Fibroblast of lung (primary cell): ENCODE measurements at regions not wholly inside any gene's neighbourhood (a gene's known extent, or its start where the extent isn't known, plus 50 kb on each side); places are given as distances from the start of the nearest gene placed in this dataset.

Source experiments
- EZH2 ChIP-seq: IDR thresholded peaks from 2 replicates; pipeline ENCODE4 v1.5.1; 2012; ENCODE audit warnings: low read length, control low read depth, mild to moderate bottlenecking; ENCODE audit errors: missing control alignments
- TF ChIP-seq, protein P1 (sequence below), 2 donors: IDR thresholded peaks in 1 of 2; conservative IDR thresholded peaks in 1 of 2; 1 replicate in 1 of 2; 2 replicates in 1 of 2; pipeline ENCODE4 v1.5.1; 2011 to 2012; ENCODE audit warnings: low read length in 2 of 2, control low read depth in 1 of 2, inconsistent platforms in 1 of 2, low read depth in 1 of 2, mild to moderate bottlenecking in 1 of 2

DNA sequence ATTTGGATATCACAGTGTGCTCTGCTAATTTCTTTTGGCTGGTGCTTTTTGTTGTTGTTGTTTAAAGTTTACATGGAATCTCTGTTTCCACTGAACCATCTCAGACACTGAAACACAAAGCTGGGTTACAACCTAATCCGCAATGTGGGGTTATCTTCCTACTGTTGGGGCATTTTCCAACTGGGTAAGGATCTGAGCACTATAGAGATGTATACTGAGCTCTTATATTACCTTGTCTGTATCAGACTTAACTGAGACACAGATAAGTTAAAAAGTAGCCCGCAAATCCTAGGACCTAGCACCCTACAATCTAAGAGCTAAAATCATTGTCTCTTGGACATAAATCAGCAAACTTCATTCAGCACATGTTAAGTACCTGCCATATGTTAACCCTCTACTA lies 169.2 kb downstream of the LTN1 start:
- TF ChIP-seq, protein P1, sequence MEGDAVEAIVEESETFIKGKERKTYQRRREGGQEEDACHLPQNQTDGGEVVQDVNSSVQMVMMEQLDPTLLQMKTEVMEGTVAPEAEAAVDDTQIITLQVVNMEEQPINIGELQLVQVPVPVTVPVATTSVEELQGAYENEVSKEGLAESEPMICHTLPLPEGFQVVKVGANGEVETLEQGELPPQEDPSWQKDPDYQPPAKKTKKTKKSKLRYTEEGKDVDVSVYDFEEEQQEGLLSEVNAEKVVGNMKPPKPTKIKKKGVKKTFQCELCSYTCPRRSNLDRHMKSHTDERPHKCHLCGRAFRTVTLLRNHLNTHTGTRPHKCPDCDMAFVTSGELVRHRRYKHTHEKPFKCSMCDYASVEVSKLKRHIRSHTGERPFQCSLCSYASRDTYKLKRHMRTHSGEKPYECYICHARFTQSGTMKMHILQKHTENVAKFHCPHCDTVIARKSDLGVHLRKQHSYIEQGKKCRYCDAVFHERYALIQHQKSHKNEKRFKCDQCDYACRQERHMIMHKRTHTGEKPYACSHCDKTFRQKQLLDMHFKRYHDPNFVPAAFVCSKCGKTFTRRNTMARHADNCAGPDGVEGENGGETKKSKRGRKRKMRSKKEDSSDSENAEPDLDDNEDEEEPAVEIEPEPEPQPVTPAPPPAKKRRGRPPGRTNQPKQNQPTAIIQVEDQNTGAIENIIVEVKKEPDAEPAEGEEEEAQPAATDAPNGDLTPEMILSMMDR (conservative IDR thresholded peaks at IDR 0.05 in 1 of 2, IDR thresholded peaks at IDR 0.05 in 1 of 2; ENCODE audit: low read depth in 1 of 2, low read length in 2 of 2), result no peak
- TF ChIP-seq EZH2, result no peak
